Skeletal muscle tissue (tissue), 3 donors: ENCODE measurements at regions not wholly inside any gene's neighbourhood (a gene's known extent, or its start where the extent isn't known, plus 50 kb on each side); places are given as distances from the start of the nearest gene placed in this dataset.

Source experiments
- H3K27ac ChIP-seq: one replicate; pipeline ENCODE4 v1.7.0; 2013; ENCODE audit warnings: mild to moderate bottlenecking, low read depth, low read length, inconsistent platforms
- H3K27me3 ChIP-seq, 3 donors: one replicate each; pipeline ENCODE4 v1.7.0; 2013; ENCODE audit warnings: low read length in 3 of 3; ENCODE audit not compliant: control insufficient read depth in 3 of 3, insufficient read depth in 3 of 3
- H3K36me3 ChIP-seq, 3 donors: one replicate each; pipeline ENCODE4 v1.7.0; 2013; ENCODE audit warnings: low read length in 3 of 3; ENCODE audit not compliant: control insufficient read depth in 3 of 3, insufficient read depth in 3 of 3
- H3K4me1 ChIP-seq, 3 donors: one replicate each; pipeline ENCODE4 v1.7.0; 2013; ENCODE audit warnings: low read length in 3 of 3, mild to moderate bottlenecking in 3 of 3; ENCODE audit not compliant: control insufficient read depth in 3 of 3, insufficient read depth in 3 of 3
- H3K4me3 ChIP-seq, 3 donors: one replicate each; pipeline ENCODE4 v1.7.0; 2013; ENCODE audit warnings: low read length in 3 of 3
- H3K9ac ChIP-seq, 3 donors: one replicate each; pipeline ENCODE4 v1.7.0; 2013; ENCODE audit warnings: low read length in 3 of 3, mild to moderate bottlenecking in 3 of 3, moderate library complexity in 2 of 3, low read depth in 1 of 3
- H3K9me3 ChIP-seq, 3 donors: one replicate each; pipeline ENCODE4 v1.7.0; 2013; ENCODE audit warnings: low read length in 3 of 3; ENCODE audit not compliant: control insufficient read depth in 3 of 3
- donor health status: Osteomylitis.

DNA sequence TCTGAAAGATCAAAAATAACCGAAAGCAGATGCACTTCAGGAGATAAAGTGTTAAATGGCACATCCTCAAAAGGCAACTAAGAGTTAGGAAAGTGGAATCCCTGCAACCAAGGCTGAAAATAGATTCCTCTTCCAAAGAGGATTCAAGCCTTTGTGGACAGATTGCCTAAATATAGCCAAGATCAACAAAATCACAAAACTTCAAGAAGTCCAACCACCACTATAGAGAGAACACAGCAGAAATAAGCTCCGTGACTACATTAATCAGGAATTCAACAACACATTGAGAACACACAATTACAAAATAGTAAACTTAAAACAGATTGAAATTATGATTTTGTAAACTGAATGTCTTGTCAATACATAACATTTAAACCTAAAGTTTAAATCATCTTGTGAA lies 165.7 kb downstream of the LNPK start:
- H3K4me1 ChIP-seq, result peaks cover 0 to 2% (median 0%) of the 10 kb centered on the region in 3 donors
- no peak overlapping the region for H3K4me3 ChIP-seq
- no peak overlapping the region for H3K27ac ChIP-seq
- no peaks in the 10 kb centered on the region for H3K36me3 ChIP-seq
- no peak overlapping the region for H3K9ac ChIP-seq
- no peaks in the 10 kb centered on the region for H3K27me3 ChIP-seq
- no peaks in the 10 kb centered on the region for H3K9me3 ChIP-seq

DNA sequence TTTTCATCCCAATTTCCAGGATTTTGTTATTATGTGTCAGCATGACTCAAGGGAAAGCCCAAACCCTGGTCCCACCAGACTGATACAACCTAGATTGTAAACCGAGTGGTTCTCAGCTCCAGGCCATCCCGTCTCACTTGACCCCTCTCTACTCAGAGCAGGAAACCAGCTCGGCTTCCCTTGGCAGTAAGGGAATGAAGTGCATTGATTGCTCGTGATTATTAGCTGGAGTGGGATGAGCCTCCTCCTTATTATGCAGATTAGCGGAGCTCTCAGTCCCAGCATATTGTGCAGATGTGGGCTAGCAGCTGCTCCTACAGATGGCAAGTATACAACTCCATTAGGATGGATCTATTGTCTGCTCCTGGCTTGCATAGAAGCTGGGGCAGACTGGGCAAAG lies 167.6 kb downstream of the LNPK start:
- H3K9me3 ChIP-seq, result no peaks in the 10 kb centered on the region
- no peak overlapping the region for H3K4me3 ChIP-seq
- no peaks in the 10 kb centered on the region for H3K27me3 ChIP-seq
- no peaks in the 10 kb centered on the region for H3K4me1 ChIP-seq
- no peak overlapping the region for H3K27ac ChIP-seq
- no peak overlapping the region for H3K9ac ChIP-seq
- H3K36me3 ChIP-seq, result no peaks in the 10 kb centered on the region

DNA sequence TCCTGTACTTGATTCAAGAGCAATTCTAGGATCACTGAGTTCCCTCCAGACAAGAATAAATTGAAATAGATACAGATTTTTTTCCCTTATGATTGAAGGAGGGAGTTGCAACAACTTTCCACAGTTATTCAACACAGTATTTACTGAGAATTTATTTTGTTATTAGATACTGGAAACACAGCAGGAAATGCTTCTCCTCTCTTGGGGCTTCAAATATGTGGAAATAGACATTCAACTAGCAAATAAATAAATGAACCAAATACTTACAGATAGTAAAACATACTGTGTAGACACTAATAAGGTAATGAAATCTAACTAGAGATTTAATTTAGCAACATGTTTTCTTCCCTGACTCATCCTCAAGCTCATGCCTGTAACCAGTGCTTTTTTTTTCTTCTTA lies 169.2 kb downstream of the LNPK start:
- Histone ChIP-seq H3K4me3 (no peak overlapping the region), H3K9ac (no peak overlapping the region), H3K27ac (no peak overlapping the region), H3K9me3 (no peaks in the 10 kb centered on the region), H3K27me3 (no peaks in the 10 kb centered on the region), H3K4me1 (no peaks in the 10 kb centered on the region), H3K36me3 (no peaks in the 10 kb centered on the region)

DNA sequence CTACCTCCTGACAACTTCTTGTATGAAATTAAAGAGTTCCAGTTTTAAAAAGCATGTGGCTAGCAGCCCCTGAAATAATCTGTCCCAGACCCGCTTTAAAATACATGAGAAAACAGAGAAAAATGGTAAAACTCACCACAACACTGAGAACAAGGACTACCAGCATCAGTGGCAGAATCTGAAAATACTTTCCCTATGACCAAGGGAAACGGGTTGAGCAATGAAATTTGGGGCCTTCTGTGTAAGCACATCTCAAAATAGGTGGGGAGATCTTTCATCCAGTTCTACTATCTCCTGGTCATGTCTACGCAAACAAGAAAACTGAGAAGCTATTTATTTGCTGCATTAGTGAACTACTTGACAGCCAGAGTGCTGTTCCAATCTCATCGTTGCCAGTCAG lies 172.3 kb downstream of the LNPK start:
- no peaks in the 10 kb centered on the region for H3K4me1 ChIP-seq
- no peaks in the 10 kb centered on the region for H3K36me3 ChIP-seq
- no peak overlapping the region for H3K27ac ChIP-seq
- H3K27me3 ChIP-seq, result no peaks in the 10 kb centered on the region
- no peaks in the 10 kb centered on the region for H3K9me3 ChIP-seq
- no peak overlapping the region for H3K9ac ChIP-seq
- no peak overlapping the region for H3K4me3 ChIP-seq

DNA sequence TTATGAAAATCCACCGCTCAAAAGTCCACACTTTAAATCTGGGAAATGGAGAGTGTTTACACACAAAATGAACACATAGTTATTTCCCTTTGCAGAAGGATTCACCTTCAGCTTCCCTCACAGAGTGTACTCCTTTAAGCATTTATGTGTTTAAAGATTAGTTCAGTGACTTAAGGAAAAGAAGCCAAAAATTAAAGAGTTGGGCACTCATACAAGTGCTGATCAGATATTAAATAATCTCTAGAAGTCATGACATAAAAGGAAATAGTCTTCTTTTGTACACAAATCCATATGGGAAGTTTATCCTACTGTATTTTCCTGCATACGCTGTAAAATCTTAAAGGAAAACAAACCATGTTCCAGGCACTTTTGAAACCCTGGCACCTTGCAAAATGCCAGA lies 174.2 kb downstream of the LNPK start:
- H3K36me3 ChIP-seq, result no peaks in the 10 kb centered on the region

DNA sequence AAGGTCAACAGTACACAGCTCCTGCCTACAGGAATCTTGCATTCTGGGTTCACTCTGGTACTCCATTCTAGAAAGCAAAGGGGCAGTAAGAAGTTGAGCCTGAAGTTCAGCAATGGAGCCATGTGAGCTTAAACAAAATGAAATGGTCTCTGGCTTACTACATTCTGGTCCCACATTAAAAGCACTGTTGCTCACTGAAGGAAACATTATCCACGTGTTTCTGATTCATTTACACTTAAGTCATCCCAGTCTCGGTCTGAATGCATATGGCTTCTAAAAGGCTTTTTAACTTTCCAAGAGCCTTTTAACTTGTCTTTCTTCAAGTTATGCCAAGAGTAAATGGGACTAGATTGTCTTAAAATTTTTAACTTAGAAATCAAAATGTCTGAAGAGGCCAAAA lies 177.8 kb downstream of the LNPK start:
- Histone ChIP-seq H3K4me1 (peaks cover 0 to 7% (median 0%) of the 10 kb centered on the region in 3 donors), H3K36me3 (no peaks in the 10 kb centered on the region), H3K9ac (no peak overlapping the region), H3K27me3 (no peaks in the 10 kb centered on the region), H3K9me3 (no peaks in the 10 kb centered on the region), H3K27ac (no peak overlapping the region), H3K4me3 (no peak overlapping the region)

More for the DNA sequence above, 174.2 kb downstream of the LNPK start:
- H3K4me3 ChIP-seq, result no peak overlapping the region
- no peak overlapping the region for H3K9ac ChIP-seq
- no peak overlapping the region for H3K27ac ChIP-seq
- H3K27me3 ChIP-seq, result no peaks in the 10 kb centered on the region
- peaks cover 0 to 7% (median 0%) of the 10 kb centered on the region in 3 donors for H3K4me1 ChIP-seq
- no peaks in the 10 kb centered on the region for H3K9me3 ChIP-seq

DNA sequence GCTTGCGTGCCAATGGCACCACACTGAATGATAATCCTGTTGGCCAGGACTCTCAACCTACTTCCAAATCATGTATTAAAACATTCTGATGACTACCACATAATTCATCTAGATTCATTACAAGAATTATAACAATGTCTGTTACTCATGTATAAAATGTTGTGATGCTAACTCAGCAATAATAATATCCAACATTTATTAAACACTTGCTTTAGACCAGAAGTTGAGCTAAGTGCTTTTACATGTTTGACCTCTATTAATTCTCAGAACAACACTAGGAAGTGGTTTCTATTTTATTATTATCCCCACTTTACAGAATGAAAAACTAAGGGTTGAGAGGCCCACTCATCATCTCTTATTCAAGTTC lies 178.4 kb downstream of the LNPK start:
- Histone ChIP-seq H3K27ac (no peak overlapping the region), H3K9ac (no peak overlapping the region), H3K4me1 (peaks cover 0 to 7% (median 0%) of the 10 kb centered on the region in 3 donors), H3K4me3 (no peak overlapping the region), H3K27me3 (no peaks in the 10 kb centered on the region), H3K36me3 (no peaks in the 10 kb centered on the region), H3K9me3 (no peaks in the 10 kb centered on the region)

DNA sequence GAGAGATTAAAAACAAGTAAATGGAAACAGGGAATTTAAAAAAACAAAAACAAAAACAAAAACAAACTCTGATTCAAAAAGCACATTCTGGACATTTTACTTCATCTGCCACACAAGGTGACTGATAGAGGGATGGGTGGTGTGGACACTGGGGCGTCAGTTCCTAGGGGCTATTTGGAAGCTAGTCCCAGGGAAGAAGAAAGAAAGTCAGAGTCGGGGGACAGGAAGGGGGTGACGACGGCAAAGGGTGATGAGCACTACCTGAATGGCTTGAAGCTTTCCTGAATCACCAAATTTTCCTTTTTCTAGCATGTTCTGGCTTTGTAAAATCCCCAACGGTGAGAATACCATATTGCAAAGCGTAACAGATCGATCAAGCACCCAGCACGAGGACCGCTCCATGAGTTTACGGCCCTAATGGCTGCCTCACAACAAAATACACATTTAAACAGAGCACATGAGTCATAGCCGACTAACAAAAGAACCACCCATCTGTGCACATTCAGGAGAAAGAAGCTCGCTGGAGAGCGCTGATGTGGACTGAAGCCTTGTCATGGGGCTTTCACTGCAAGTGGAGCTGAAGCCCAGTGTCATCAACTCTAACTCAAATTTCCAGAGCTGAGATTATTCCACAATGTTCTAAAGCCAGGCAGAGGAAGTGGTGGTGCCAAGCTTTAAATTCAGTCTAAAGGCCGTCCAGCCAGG lies 178.9 kb downstream of the LNPK start:
- Histone ChIP-seq H3K27ac (no peak overlapping the region), H3K9ac (no peak overlapping the region), H3K36me3 (no peaks in the 10 kb centered on the region)

DNA sequence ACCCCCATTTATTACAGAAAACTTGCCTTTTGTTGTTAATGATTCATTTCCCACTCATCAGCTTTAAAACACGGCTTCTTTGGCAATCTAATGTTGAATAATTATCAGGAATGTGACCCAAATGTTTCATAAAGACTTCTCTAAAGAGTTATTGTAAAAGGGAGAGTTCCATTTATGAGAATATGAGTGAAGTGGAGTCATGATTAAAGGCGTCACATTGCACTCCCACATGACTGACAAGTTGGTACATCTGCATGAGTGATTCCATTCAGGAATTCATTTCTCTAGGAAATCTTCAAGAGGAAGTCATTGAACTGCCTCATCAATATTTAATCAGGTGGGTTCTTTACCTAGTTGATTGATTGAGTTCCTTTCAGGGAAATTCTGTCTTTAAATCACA lies 184.8 kb downstream of the LNPK start:
- H3K27me3 ChIP-seq, result no peaks in the 10 kb centered on the region
- H3K4me3 ChIP-seq, result no peak overlapping the region
- no peak overlapping the region for H3K27ac ChIP-seq
- no peaks in the 10 kb centered on the region for H3K9me3 ChIP-seq
- H3K9ac ChIP-seq, result no peak overlapping the region
- no peaks in the 10 kb centered on the region for H3K4me1 ChIP-seq
- H3K36me3 ChIP-seq, result no peaks in the 10 kb centered on the region

More for the DNA sequence above, 178.9 kb downstream of the LNPK start:
- no peaks in the 10 kb centered on the region for H3K9me3 ChIP-seq
- H3K4me3 ChIP-seq, result no peak overlapping the region
- peaks cover 0 to 7% (median 0%) of the 10 kb centered on the region in 3 donors for H3K4me1 ChIP-seq
- H3K27me3 ChIP-seq, result no peaks in the 10 kb centered on the region

DNA sequence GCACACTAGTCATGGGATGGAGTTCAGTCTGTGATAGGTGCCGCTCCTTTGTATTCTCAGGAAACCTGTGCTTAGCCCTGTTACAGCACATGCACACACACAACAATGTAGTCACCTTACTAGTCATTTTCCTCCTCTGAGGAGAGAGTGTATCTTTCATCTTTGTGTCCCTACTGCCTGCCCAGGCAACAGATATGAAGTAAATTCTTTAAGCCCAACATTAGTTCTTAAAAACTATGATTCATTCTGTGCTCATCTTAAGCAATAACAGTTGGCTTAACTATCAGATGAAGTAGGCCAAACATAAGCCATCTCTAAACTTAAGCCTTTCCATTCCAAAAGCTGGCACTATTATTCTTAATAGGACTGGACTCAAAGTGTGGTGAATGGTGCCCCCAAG lies 186.5 kb downstream of the LNPK start:
- Histone ChIP-seq H3K4me1 (no peaks in the 10 kb centered on the region), H3K9ac (no peak overlapping the region), H3K36me3 (no peaks in the 10 kb centered on the region), H3K27ac (no peak overlapping the region), H3K4me3 (no peak overlapping the region), H3K27me3 (no peaks in the 10 kb centered on the region), H3K9me3 (no peaks in the 10 kb centered on the region)
